ENCODE measurements at regions not wholly inside any gene's neighbourhood (a gene's known extent, or its start where the extent isn't known, plus 50 kb on each side); places are given as distances from the start of the nearest gene placed in this dataset.

DNA sequence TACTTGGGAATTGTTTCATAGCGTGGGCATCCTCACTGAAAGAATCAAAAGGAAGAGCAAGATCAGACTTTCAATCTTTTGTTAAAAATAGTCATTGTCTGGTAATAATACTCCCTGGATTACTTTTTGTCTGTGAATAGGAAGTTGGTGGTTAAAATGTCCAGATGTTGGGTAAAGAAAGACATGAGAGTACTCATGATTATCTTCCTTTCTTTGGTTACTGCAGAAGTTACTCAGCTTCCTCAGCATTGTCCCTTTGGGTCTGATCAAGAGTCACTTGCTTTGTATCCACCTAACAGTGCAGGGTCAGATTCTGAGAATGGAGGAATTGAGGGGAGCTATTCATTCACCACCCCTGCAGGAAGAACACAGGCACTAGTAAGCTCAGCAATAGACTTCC is 54.6 kb downstream of the RIN2 start:
- TF ChIP-seq, protein P1, sequence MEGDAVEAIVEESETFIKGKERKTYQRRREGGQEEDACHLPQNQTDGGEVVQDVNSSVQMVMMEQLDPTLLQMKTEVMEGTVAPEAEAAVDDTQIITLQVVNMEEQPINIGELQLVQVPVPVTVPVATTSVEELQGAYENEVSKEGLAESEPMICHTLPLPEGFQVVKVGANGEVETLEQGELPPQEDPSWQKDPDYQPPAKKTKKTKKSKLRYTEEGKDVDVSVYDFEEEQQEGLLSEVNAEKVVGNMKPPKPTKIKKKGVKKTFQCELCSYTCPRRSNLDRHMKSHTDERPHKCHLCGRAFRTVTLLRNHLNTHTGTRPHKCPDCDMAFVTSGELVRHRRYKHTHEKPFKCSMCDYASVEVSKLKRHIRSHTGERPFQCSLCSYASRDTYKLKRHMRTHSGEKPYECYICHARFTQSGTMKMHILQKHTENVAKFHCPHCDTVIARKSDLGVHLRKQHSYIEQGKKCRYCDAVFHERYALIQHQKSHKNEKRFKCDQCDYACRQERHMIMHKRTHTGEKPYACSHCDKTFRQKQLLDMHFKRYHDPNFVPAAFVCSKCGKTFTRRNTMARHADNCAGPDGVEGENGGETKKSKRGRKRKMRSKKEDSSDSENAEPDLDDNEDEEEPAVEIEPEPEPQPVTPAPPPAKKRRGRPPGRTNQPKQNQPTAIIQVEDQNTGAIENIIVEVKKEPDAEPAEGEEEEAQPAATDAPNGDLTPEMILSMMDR (IDR thresholded peaks at IDR 0.05; ENCODE audit: insufficient read depth, low read depth, low read length): no peak
- TF ChIP-seq EZH2 (IDR thresholded peaks at IDR 0.05; ENCODE audit: insufficient read depth, low read length): no peak
